ENCODE measurements at regions not wholly inside any gene's neighbourhood (a gene's known extent, or its start where the extent isn't known, plus 50 kb on each side); places are given as distances from the start of the nearest gene placed in this dataset.
"Not testable (repeated sequence)": the region's sequence is repeated elsewhere in the genome, so short reads cannot be mapped to it uniquely, and the experiment has no call there.

- H3K36me3 ChIP-seq (ENCODE audit: insufficient read depth, low read length), result no peaks in the 10 kb centered on the region
- no peaks in the 10 kb centered on the region for H3K4me1 ChIP-seq (ENCODE audit: insufficient read depth, low read length)
- H3K9me3 ChIP-seq (ENCODE audit: control insufficient read depth, insufficient read depth, low read length), result no peaks in the 10 kb centered on the region
- no peak overlapping the region for H3K9ac ChIP-seq (ENCODE audit: low read depth, low read length)
Measured at GRCh38 chr1:70819231-70819630, 228.4 kb downstream of the PTGER3 start.

GRCh38 chr1:70819785-70820184, 227.8 kb downstream of the PTGER3 start:
- Histone ChIP-seq H3K9ac (ENCODE audit: low read depth, low read length) (no peak overlapping the region), H3K36me3 (ENCODE audit: insufficient read depth, low read length) (no peaks in the 10 kb centered on the region), H3K9me3 (ENCODE audit: control insufficient read depth, insufficient read depth, low read length) (peaks cover 4% of the 10 kb centered on the region; the same call in 1 of the 2 replicates), H3K4me1 (ENCODE audit: insufficient read depth, low read length) (no peaks in the 10 kb centered on the region)

GRCh38 chr1:70820396-70820795, 227.2 kb downstream of the PTGER3 start:
- Histone ChIP-seq H3K36me3 (ENCODE audit: insufficient read depth, low read length) (no peaks in the 10 kb centered on the region), H3K9me3 (ENCODE audit: control insufficient read depth, insufficient read depth, low read length) (peaks cover 5% of the 10 kb centered on the region; the same call in 1 of the 2 replicates), H3K4me1 (ENCODE audit: insufficient read depth, low read length) (no peaks in the 10 kb centered on the region), H3K9ac (ENCODE audit: low read depth, low read length) (no peak overlapping the region)

- H3K9me3 ChIP-seq (ENCODE audit: control insufficient read depth, insufficient read depth, low read length), result peaks cover 5% of the 10 kb centered on the region; the same call in 1 of the 2 replicates
- H3K36me3 ChIP-seq (ENCODE audit: insufficient read depth, low read length), result no peaks in the 10 kb centered on the region
- no peaks in the 10 kb centered on the region for H3K4me1 ChIP-seq (ENCODE audit: insufficient read depth, low read length)
- no peak overlapping the region for H3K9ac ChIP-seq (ENCODE audit: low read depth, low read length)
Measured at GRCh38 chr1:70820995-70821394, 226.6 kb downstream of the PTGER3 start.

- Histone ChIP-seq H3K9ac (ENCODE audit: low read depth, low read length) (no peak overlapping the region), H3K36me3 (ENCODE audit: insufficient read depth, low read length) (no peaks in the 10 kb centered on the region), H3K9me3 (ENCODE audit: control insufficient read depth, insufficient read depth, low read length) (peaks cover 5% of the 10 kb centered on the region; the same call in 1 of the 2 replicates), H3K4me1 (ENCODE audit: insufficient read depth, low read length) (no peaks in the 10 kb centered on the region)
Measured at GRCh38 chr1:70826428-70826827, 221.2 kb downstream of the PTGER3 start.

GRCh38 chr1:70827030-70827429, 220.6 kb downstream of the PTGER3 start:
- Histone ChIP-seq H3K9ac (ENCODE audit: low read depth, low read length) (no peak overlapping the region), H3K36me3 (ENCODE audit: insufficient read depth, low read length) (no peaks in the 10 kb centered on the region), H3K4me1 (ENCODE audit: insufficient read depth, low read length) (no peaks in the 10 kb centered on the region), H3K9me3 (ENCODE audit: control insufficient read depth, insufficient read depth, low read length) (peaks cover 5% of the 10 kb centered on the region; the same call in 1 of the 2 replicates)

- no peaks in the 10 kb centered on the region for H3K4me1 ChIP-seq (ENCODE audit: insufficient read depth, low read length)
- no peak overlapping the region for H3K9ac ChIP-seq (ENCODE audit: low read depth, low read length)
- peaks cover 5% of the 10 kb centered on the region; the same call in 1 of the 2 replicates for H3K9me3 ChIP-seq (ENCODE audit: control insufficient read depth, insufficient read depth, low read length)
- H3K36me3 ChIP-seq (ENCODE audit: insufficient read depth, low read length), result no peaks in the 10 kb centered on the region
Measured at GRCh38 chr1:70828177-70828576, 219.4 kb downstream of the PTGER3 start.

- H3K9ac ChIP-seq (ENCODE audit: low read depth, low read length); H3K4me1 ChIP-seq (ENCODE audit: insufficient read depth, low read length); H3K9me3 ChIP-seq (ENCODE audit: control insufficient read depth, insufficient read depth, low read length); H3K36me3 ChIP-seq (ENCODE audit: insufficient read depth, low read length): not testable (repeated sequence)
Measured at GRCh38 chr1:70834365-70834764, 213.3 kb downstream of the PTGER3 start.

GRCh38 chr1:70836456-70836855, 211.2 kb downstream of the PTGER3 start:
- H3K36me3 ChIP-seq (ENCODE audit: insufficient read depth, low read length), result no peaks in the 10 kb centered on the region

GRCh38 chr1:70840260-70840953, 207.2 kb downstream of the PTGER3 start:
- Histone ChIP-seq H3K9ac (ENCODE audit: low read depth, low read length) (no peak overlapping the region), H3K9me3 (ENCODE audit: control insufficient read depth, insufficient read depth, low read length) (no peaks in the 10 kb centered on the region), H3K4me1 (ENCODE audit: insufficient read depth, low read length) (no peaks in the 10 kb centered on the region), H3K36me3 (ENCODE audit: insufficient read depth, low read length) (no peaks in the 10 kb centered on the region)

More at GRCh38 chr1:70836456-70836855, 211.2 kb downstream of the PTGER3 start:
- H3K4me1 ChIP-seq (ENCODE audit: insufficient read depth, low read length), result no peaks in the 10 kb centered on the region
- H3K9me3 ChIP-seq (ENCODE audit: control insufficient read depth, insufficient read depth, low read length), result no peaks in the 10 kb centered on the region
- no peak overlapping the region for H3K9ac ChIP-seq (ENCODE audit: low read depth, low read length)

- H3K9me3 ChIP-seq (ENCODE audit: control insufficient read depth, insufficient read depth, low read length), result no peaks in the 10 kb centered on the region
- H3K36me3 ChIP-seq (ENCODE audit: insufficient read depth, low read length), result no peaks in the 10 kb centered on the region
- no peaks in the 10 kb centered on the region for H3K4me1 ChIP-seq (ENCODE audit: insufficient read depth, low read length)
- no peak overlapping the region for H3K9ac ChIP-seq (ENCODE audit: low read depth, low read length)
Measured at GRCh38 chr1:70842562-70842961, 205.1 kb downstream of the PTGER3 start.

- no peaks in the 10 kb centered on the region for H3K9me3 ChIP-seq (ENCODE audit: control insufficient read depth, insufficient read depth, low read length)
Measured at GRCh38 chr1:70843452-70843851, 204.2 kb downstream of the PTGER3 start.

GRCh38 chr1:70847013-70847412, 200.6 kb downstream of the PTGER3 start:
- Histone ChIP-seq H3K9me3 (ENCODE audit: control insufficient read depth, insufficient read depth, low read length) (no peaks in the 10 kb centered on the region), H3K4me1 (ENCODE audit: insufficient read depth, low read length) (no peaks in the 10 kb centered on the region), H3K9ac (ENCODE audit: low read depth, low read length) (no peak overlapping the region), H3K36me3 (ENCODE audit: insufficient read depth, low read length) (no peaks in the 10 kb centered on the region; the same call in 1 of the 2 replicates)

More at GRCh38 chr1:70843452-70843851, 204.2 kb downstream of the PTGER3 start:
- no peaks in the 10 kb centered on the region for H3K4me1 ChIP-seq (ENCODE audit: insufficient read depth, low read length)
- no peak overlapping the region for H3K9ac ChIP-seq (ENCODE audit: low read depth, low read length)
- no peaks in the 10 kb centered on the region; the same call in 1 of the 2 replicates for H3K36me3 ChIP-seq (ENCODE audit: insufficient read depth, low read length)

- Histone ChIP-seq H3K9me3 (ENCODE audit: control insufficient read depth, insufficient read depth, low read length) (no peaks in the 10 kb centered on the region), H3K9ac (ENCODE audit: low read depth, low read length) (no peak overlapping the region), H3K36me3 (ENCODE audit: insufficient read depth, low read length) (no peaks in the 10 kb centered on the region), H3K4me1 (ENCODE audit: insufficient read depth, low read length) (no peaks in the 10 kb centered on the region)
Measured at GRCh38 chr1:70855203-70855602, 192.4 kb downstream of the PTGER3 start.

GRCh38 chr1:70856201-70856600, 191.4 kb downstream of the PTGER3 start:
- H3K36me3 ChIP-seq (ENCODE audit: insufficient read depth, low read length), result no peaks in the 10 kb centered on the region
- H3K9ac ChIP-seq (ENCODE audit: low read depth, low read length), result no peak overlapping the region
- H3K4me1 ChIP-seq (ENCODE audit: insufficient read depth, low read length), result no peaks in the 10 kb centered on the region
- no peaks in the 10 kb centered on the region for H3K9me3 ChIP-seq (ENCODE audit: control insufficient read depth, insufficient read depth, low read length)

Data from ES-I3 (cell line).